Loucy (cell line): ENCODE measurements at regions not wholly inside any gene's neighbourhood (a gene's known extent, or its start where the extent isn't known, plus 50 kb on each side); places are given as distances from the start of the nearest gene placed in this dataset.

Experiments
- EZH2phosphoT487 ChIP-seq: fragments of 200-600 bp; IDR thresholded peaks from 2 replicates; pipeline ENCODE4 v1.6.1; 2018; ENCODE audit warnings: antibody characterized with exemption, mild to moderate bottlenecking, moderate library complexity, borderline replicate concordance
- TF ChIP-seq, protein P1 (sequence below): fragments of 200-600 bp; sonication (generic); conservative IDR thresholded peaks from 2 replicates; pipeline ENCODE4 v1.5.1; 2014; ENCODE audit warnings: mild to moderate bottlenecking, antibody characterized with exemption, low read length

DNA sequence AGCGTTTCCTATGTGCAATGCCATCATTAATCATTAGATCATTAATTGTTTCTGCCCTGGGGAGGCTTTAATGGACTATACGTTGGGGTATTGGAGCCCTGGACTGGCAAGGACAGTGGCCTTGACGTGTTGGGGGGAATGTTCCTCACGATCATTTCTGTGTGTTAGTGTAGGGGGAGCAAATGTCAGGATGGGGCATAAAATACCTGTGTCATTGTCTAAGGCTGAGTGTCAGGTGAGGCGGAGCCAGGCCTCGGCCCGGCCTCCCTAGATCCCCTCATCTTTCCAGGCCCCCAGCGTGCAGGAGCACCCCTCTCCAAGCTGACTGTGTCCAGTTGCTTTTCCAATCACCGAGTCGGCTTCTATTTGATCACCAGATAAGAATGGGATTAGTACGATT lies 346.4 kb upstream of the SHH start:
- TF ChIP-seq, protein P1, sequence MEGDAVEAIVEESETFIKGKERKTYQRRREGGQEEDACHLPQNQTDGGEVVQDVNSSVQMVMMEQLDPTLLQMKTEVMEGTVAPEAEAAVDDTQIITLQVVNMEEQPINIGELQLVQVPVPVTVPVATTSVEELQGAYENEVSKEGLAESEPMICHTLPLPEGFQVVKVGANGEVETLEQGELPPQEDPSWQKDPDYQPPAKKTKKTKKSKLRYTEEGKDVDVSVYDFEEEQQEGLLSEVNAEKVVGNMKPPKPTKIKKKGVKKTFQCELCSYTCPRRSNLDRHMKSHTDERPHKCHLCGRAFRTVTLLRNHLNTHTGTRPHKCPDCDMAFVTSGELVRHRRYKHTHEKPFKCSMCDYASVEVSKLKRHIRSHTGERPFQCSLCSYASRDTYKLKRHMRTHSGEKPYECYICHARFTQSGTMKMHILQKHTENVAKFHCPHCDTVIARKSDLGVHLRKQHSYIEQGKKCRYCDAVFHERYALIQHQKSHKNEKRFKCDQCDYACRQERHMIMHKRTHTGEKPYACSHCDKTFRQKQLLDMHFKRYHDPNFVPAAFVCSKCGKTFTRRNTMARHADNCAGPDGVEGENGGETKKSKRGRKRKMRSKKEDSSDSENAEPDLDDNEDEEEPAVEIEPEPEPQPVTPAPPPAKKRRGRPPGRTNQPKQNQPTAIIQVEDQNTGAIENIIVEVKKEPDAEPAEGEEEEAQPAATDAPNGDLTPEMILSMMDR: no peak
- TF ChIP-seq EZH2phosphoT487: no peak
